Epidermal melanocyte (primary cell): ENCODE measurements at regions not wholly inside any gene's neighbourhood (a gene's known extent, or its start where the extent isn't known, plus 50 kb on each side); places are given as distances from the start of the nearest gene placed in this dataset.
"Not testable (repeated sequence)": the region's sequence is repeated elsewhere in the genome, so short reads cannot be mapped to it uniquely, and the experiment has no call there.

Experiments
- DNase-seq: peaks from one replicate; pipeline ENCODE4 v3.0.0; 2011; ENCODE audit warnings: low spot score; ENCODE audit not compliant: insufficient read length

- DNase-seq, result peak; percentile 23
Measured at GRCh38 chr4:3954540-3955320, 188.5 kb downstream of the ADRA2C start.

- peak; percentile 40 for DNase-seq
Measured at GRCh38 chr4:3955321-3956164, 189.4 kb downstream of the ADRA2C start.

GRCh38 chr4:3956165-3956867, 190.1 kb downstream of the ADRA2C start:
- not testable (repeated sequence) for DNase-seq

GRCh38 chr4:3961091-3961672, 195.0 kb downstream of the ADRA2C start:
- DNase-seq, result not testable (repeated sequence)

GRCh38 chr4:3964572-3965278, 198.5 kb downstream of the ADRA2C start:
- not testable (repeated sequence) for DNase-seq

GRCh38 chr4:3967204-3967603, 201.0 kb downstream of the ADRA2C start:
- DNase-seq, result not testable (repeated sequence)

- DNase-seq, result not testable (repeated sequence)
Measured at GRCh38 chr4:3972626-3973025, 206.4 kb downstream of the ADRA2C start.

GRCh38 chr4:3973581-3974200, 207.5 kb downstream of the ADRA2C start:
- not testable (repeated sequence) for DNase-seq

GRCh38 chr4:3983518-3984125, 217.4 kb downstream of the ADRA2C start:
- DNase-seq, result not testable (repeated sequence)

- not testable (repeated sequence) for DNase-seq
Measured at GRCh38 chr4:3984796-3985195, 218.6 kb downstream of the ADRA2C start.

- not testable (repeated sequence) for DNase-seq
Measured at GRCh38 chr4:3986412-3986811, 220.2 kb downstream of the ADRA2C start.

GRCh38 chr4:3997386-3997785, 229.3 kb downstream of the OTOP1 start:
- not testable (repeated sequence) for DNase-seq

GRCh38 chr4:4004036-4004435, 222.7 kb downstream of the OTOP1 start:
- DNase-seq, result not testable (repeated sequence)

GRCh38 chr4:4004702-4005101, 222.0 kb downstream of the OTOP1 start:
- not testable (repeated sequence) for DNase-seq

- DNase-seq, result not testable (repeated sequence)
Measured at GRCh38 chr4:4006356-4006755, 220.4 kb downstream of the OTOP1 start.

- DNase-seq, result not testable (repeated sequence)
Measured at GRCh38 chr4:4019071-4019470, 207.7 kb downstream of the OTOP1 start.

- not testable (repeated sequence) for DNase-seq
Measured at GRCh38 chr4:4021161-4021560, 205.6 kb downstream of the OTOP1 start.

GRCh38 chr4:4026708-4027107, 200.0 kb downstream of the OTOP1 start:
- not testable (repeated sequence) for DNase-seq

GRCh38 chr4:4028752-4029151, 198.0 kb downstream of the OTOP1 start:
- DNase-seq, result not testable (repeated sequence)

GRCh38 chr4:4030509-4030908, 196.2 kb downstream of the OTOP1 start:
- not testable (repeated sequence) for DNase-seq
